Upper lobe of left lung (tissue), 4 donors: ENCODE measurements at regions not wholly inside any gene's neighbourhood (a gene's known extent, or its start where the extent isn't known, plus 50 kb on each side); places are given as distances from the start of the nearest gene placed in this dataset.

ENCODE experiments used
- CTCF ChIP-seq, 6 experiments: fragments of 450-650 bp in 4 of 6; fragments of 200-600 bp in 2 of 6; sonication (generic) in 2 of 6; IDR thresholded peaks; one replicate each; pipeline ENCODE4 v1.5.1; 2016 to 2019; ENCODE audit warnings: antibody characterized with exemption in 6 of 6
- POLR2A ChIP-seq, 4 donors: fragments of 450-650 bp; IDR thresholded peaks; one replicate each; pipeline ENCODE4 v1.5.1; 2016 to 2017; ENCODE audit warnings: antibody characterized with exemption in 4 of 4, mild to moderate bottlenecking in 2 of 4

GRCh38 chr3:176097027-176097426 is 1100.3 kb downstream of the TBL1XR1 start:
- TF ChIP-seq CTCF (IDR thresholded peaks at IDR 0.05), result no peak
- TF ChIP-seq POLR2A (IDR thresholded peaks at IDR 0.05), result no peak
